Left ventricle myocardium inferior (tissue), 1 donor: ENCODE measurements at regions not wholly inside any gene's neighbourhood (a gene's known extent, or its start where the extent isn't known, plus 50 kb on each side); places are given as distances from the start of the nearest gene placed in this dataset.

Experiments
- DNase-seq: peaks from one replicate; pipeline ENCODE4 v3.0.0-alpha.2; 2020
- H3K27ac ChIP-seq: fragments of 200-600 bp; replicated peaks from 2 replicates; pipeline ENCODE4 v1.8.0; 2021
- H3K27me3 ChIP-seq: fragments of 200-600 bp; 2 replicates; pipeline ENCODE4 v1.8.0; 2021; ENCODE audit warnings: low read depth
- H3K36me3 ChIP-seq: fragments of 200-600 bp; 2 replicates; pipeline ENCODE4 v1.8.0; 2021
- H3K4me1 ChIP-seq: fragments of 200-600 bp; 2 replicates; pipeline ENCODE4 v1.8.0; 2021
- H3K4me3 ChIP-seq: fragments of 200-600 bp; 2 replicates; pipeline ENCODE4 v1.8.0; 2021; ENCODE audit warnings: mild to moderate bottlenecking, moderate library complexity
- H3K9me3 ChIP-seq: fragments of 200-600 bp; replicated peaks from 2 replicates; pipeline ENCODE4 v1.8.0; 2021
- CTCF ChIP-seq: fragments of 200-600 bp; IDR thresholded peaks from 2 replicates; pipeline ENCODE4 v1.8.0; 2021; ENCODE audit warnings: antibody characterized with exemption, mild to moderate bottlenecking, borderline replicate concordance
- intact Hi-C: fragments of 100-400 bp; cut with micrococcal nuclease; formaldehyde crosslinking; loops from one replicate; pipeline ENCODE4 v1.11.0; 2022
- donor health status: DM: no; HTN: yes; CAD: no; lungs with severe emphysema.

GRCh38 chr1:23615423-23615822 is 56.1 kb upstream of the ID3 start:
- H3K9me3 ChIP-seq: no peaks in the 10 kb centered on the region
- peaks cover 39% of the 10 kb centered on the region for H3K27me3 ChIP-seq
- no peak overlapping the region for H3K4me3 ChIP-seq
- peaks cover 4% of the 10 kb centered on the region for H3K4me1 ChIP-seq
- intact Hi-C loops: no loop called here
- no peak for DNase-seq
- TF ChIP-seq CTCF: no peak
- no peaks in the 10 kb centered on the region for H3K36me3 ChIP-seq
- no peak overlapping the region for H3K27ac ChIP-seq

DNA sequence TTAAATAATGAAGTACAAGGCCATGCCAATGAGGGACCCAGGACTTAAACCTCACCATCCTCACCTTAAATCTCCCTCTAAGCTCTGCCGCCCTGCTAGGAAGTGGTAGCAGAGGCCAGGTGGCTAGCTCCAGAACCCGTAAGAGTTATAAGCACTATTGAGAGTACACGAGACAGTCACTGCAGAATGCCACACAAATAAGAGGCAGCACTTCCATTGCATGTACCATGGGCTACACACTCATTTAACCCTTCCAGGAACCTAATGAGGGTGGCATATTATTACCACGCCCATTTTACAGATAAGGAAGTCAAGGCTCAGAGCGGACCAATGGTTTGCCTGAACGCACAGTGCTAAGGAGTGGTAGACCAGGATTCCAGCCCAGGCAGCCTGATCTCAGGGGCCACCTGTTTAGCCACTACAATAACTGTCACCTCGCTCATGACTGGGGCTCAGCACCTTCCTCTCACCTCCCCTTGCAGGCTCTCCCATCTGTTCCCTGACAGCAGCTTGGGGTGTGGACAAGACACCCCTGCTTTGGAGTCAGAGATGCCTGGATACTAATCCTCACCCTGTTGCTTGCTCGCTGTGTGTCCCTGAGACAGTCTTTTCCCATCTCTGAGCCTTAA is 54.8 kb upstream of the ID3 start:
- Histone ChIP-seq H3K27ac (no peak overlapping the region), H3K36me3 (no peaks in the 10 kb centered on the region), H3K27me3 (peaks cover 26% of the 10 kb centered on the region), H3K4me3 (no peak overlapping the region), H3K4me1 (no peaks in the 10 kb centered on the region), H3K9me3 (no peaks in the 10 kb centered on the region)
- no peak for DNase-seq
- intact Hi-C loops: no loop called here
- TF ChIP-seq CTCF: no peak

DNA sequence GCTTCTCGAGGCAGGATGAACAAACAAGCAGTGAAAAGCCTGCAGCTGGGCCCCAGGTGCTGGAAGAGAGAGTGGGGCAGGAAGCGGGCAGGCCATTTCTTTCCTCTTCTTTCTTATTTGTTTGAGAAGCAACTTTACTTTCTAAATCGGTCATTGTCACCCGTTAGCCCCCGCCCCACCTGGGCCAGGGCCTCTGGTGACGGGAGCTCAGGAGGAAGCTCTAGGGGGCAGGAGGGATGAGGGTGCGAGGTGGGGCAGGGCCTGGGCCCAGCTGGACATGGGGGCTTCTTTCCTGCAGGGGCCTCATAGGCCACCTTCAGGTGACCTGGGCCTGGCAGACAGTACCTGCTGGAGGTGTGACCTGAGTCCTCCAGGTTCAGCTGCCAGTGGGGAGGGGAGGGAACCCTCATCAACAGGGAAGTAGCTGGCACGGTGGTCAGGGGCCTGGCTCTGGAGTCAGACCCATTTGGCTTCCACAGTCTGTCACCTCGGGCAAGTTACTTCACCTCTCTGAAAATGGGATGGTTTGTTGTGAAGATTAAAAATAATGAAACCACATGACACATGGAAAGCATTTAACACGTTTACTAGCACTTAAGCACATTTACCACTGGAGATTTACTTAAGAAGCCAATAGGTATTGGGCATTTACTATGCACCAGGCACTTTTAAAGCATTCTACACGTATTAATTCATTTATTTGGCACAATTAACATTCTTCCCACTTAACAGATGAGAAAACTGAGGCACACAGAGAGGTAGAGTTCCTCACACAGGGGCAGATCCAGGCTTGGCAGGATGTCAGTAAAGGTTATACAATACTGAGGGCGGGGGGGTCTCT is 54.1 kb upstream of the ID3 start:
- TF ChIP-seq CTCF: no peak
- Histone ChIP-seq H3K27ac (no peak overlapping the region), H3K4me3 (no peak overlapping the region)

DNA sequence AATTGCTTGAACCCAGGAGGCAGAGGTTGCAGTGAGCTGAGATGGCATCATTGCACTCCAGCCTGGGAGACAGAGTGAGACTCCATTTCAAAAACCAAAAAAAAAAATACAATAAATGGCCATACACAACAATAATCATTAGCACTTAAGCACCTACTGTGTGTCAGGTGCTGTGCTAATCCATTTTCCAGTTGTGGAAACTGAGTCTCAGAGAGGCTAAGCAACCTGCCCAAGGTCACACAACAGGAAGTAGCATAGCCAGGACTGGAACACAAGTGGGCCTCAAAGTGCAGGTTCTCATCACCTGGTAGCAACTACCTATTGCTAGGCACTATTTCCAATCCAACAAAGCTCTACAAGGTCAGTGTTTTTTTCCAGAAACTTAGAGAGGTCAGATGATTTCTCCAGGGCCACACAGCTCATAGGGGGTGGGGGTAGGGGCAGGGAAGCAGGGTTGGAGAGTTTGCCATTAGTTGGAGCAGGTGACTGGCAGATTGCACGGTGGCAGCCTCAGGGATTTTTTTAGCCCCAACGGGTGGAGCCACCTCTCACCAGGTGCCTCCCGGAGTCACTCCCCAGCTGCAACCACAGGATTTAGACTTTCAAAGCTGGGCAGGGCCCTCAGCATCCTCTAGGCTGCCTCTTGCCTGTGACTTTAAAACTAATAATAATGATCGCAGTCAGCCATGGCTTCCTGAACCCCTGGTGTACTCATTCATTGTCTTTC is 52.5 kb upstream of the ID3 start:
- H3K4me3 ChIP-seq: no peak overlapping the region
- intact Hi-C loops: no loop called here
- H3K27me3 ChIP-seq: peaks cover 10% of the 10 kb centered on the region

More for the DNA sequence above, 54.1 kb upstream of the ID3 start:
- no peaks in the 10 kb centered on the region for H3K4me1 ChIP-seq
- DNase-seq: no peak
- no peaks in the 10 kb centered on the region for H3K9me3 ChIP-seq
- peaks cover 19% of the 10 kb centered on the region for H3K27me3 ChIP-seq
- H3K36me3 ChIP-seq: no peaks in the 10 kb centered on the region
- intact Hi-C loops: no loop called here

More for the DNA sequence above, 52.5 kb upstream of the ID3 start:
- Histone ChIP-seq H3K4me1 (no peaks in the 10 kb centered on the region), H3K27ac (no peak overlapping the region), H3K36me3 (no peaks in the 10 kb centered on the region), H3K9me3 (no peaks in the 10 kb centered on the region)
- no peak for DNase-seq
- TF ChIP-seq CTCF: no peak
